ENCODE measurements at regions not wholly inside any gene's neighbourhood (a gene's known extent, or its start where the extent isn't known, plus 50 kb on each side); places are given as distances from the start of the nearest gene placed in this dataset.
A peak's percentile ranks its signal among the peaks of the same experiment; 100 is the strongest.
"Not testable (repeated sequence)": the region's sequence is repeated elsewhere in the genome, so short reads cannot be mapped to it uniquely, and the experiment has no call there.

GRCh38 chr5:131001507-131001906 is 163.5 kb downstream of the HINT1 start:
- DNase-seq = no peak

GRCh38 chr5:131000289-131000688 is 164.8 kb downstream of the HINT1 start:
- no peak for DNase-seq

GRCh38 chr5:130996720-130997119 is 168.3 kb downstream of the HINT1 start:
- DNase-seq = not testable (repeated sequence)

- DNase-seq = no peak
Measured at GRCh38 chr5:130995851-130996250, 169.2 kb downstream of the HINT1 start.

- no peak for DNase-seq
Measured at GRCh38 chr5:130995254-130995515, 169.9 kb downstream of the HINT1 start.

- DNase-seq = no peak
Measured at GRCh38 chr5:130994496-130995253, 170.4 kb downstream of the HINT1 start.

GRCh38 chr5:130992621-130993020 is 172.4 kb downstream of the HINT1 start:
- no peak for DNase-seq

GRCh38 chr5:130992095-130992494 is 173.0 kb downstream of the HINT1 start:
- no peak for DNase-seq

- peak; percentile 20 for DNase-seq
Measured at GRCh38 chr5:130985776-130986175, 179.3 kb downstream of the HINT1 start.

- DNase-seq = no peak
Measured at GRCh38 chr5:130981663-130982062, 183.4 kb downstream of the HINT1 start.

GRCh38 chr5:130978475-130978874 is 186.6 kb downstream of the HINT1 start:
- DNase-seq = no peak

GRCh38 chr5:130976493-130976892 is 188.6 kb downstream of the HINT1 start:
- DNase-seq = no peak

GRCh38 chr5:130975847-130976246 is 189.2 kb downstream of the HINT1 start:
- no peak for DNase-seq

- DNase-seq = no peak
Measured at GRCh38 chr5:130975299-130975698, 189.8 kb downstream of the HINT1 start.

GRCh38 chr5:130974021-130974683 is 190.9 kb downstream of the HINT1 start:
- no peak for DNase-seq

GRCh38 chr5:130966990-130967525 is 198.0 kb downstream of the HINT1 start:
- no peak for DNase-seq

GRCh38 chr5:130965920-130966319 is 199.1 kb downstream of the HINT1 start:
- DNase-seq = no peak

GRCh38 chr5:130965360-130965759 is 199.7 kb downstream of the HINT1 start:
- no peak for DNase-seq

- DNase-seq = no peak
Measured at GRCh38 chr5:130964231-130965202, 200.5 kb downstream of the HINT1 start.

- no peak for DNase-seq
Measured at GRCh38 chr5:130963798-130964197, 201.3 kb downstream of the HINT1 start.

- no peak for DNase-seq
Measured at GRCh38 chr5:130957151-130957550, 207.9 kb downstream of the HINT1 start.

GRCh38 chr5:130955041-130955440 is 210.0 kb downstream of the HINT1 start:
- DNase-seq = no peak

GRCh38 chr5:130954336-130954735 is 210.7 kb downstream of the HINT1 start:
- no peak for DNase-seq
